Medulla oblongata (tissue), 1 donor: ENCODE measurements at regions not wholly inside any gene's neighbourhood (a gene's known extent, or its start where the extent isn't known, plus 50 kb on each side); places are given as distances from the start of the nearest gene placed in this dataset.

ENCODE experiments used
- DNase-seq: peaks from one replicate; pipeline ENCODE4 v3.0.0-alpha.2; 2015; ENCODE audit errors: extremely low spot score

DNA sequence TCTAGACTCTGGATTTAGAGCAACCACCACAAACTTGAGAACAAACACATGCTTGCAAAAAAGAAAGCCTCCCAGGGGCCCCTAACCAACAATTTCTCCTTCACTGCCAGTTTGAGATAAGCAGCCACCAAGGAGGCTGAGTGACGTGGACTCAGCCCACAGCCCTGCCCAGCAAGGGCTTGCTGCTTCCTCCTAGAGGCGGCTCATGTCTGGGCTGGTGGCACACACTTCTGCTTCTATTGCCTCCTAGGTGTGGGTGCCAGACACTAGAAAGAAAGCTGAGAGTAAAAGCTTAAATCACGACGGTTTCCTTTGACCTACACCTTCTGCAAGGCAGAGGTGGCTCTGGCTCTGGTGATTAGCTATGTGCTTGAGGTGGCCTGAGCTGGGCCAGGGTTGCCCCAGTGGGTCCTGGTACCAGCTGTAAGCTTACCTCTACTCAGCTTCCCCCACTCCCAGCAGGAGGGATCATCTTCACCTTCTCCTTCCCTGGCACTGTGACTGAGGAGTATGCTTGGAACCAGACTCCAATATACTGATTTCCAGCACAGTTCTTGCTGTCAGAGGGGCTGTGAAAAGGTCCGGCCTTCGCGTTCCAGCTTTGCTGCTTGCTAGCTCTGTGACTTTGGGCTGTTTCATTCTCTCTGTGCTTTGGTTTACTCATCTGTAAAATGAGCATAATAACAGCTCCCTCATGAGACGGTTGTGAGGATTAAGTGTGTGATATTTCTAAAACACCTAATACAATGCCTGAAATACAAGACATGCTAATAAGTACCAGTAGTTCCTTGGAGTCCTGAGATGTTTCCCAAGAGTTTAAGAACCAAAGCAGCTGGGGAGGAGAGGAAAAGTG lies 89.7 kb upstream of the PARP11 start:
- peak; percentile 27 for DNase-seq

DNA sequence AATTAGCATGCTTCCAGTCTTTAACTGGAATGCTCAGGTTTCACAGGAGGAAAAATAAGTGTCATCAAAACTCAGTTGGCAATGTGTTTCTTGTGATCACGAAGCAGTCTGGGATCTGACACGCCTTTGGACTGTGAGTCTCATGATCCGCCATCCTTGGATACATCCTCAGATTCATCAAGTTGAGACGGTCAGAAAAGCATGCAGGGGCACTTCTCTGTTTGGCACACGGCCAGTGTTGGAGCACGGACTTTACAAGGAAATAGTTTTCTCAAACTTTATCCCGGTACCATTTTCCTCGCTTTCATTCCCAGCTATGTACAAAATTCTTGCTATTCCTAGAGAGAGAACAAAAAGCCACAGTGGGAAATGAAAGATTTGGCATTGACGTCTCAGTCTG lies 88.4 kb upstream of the PARP11 start:
- DNase-seq: no peak

DNA sequence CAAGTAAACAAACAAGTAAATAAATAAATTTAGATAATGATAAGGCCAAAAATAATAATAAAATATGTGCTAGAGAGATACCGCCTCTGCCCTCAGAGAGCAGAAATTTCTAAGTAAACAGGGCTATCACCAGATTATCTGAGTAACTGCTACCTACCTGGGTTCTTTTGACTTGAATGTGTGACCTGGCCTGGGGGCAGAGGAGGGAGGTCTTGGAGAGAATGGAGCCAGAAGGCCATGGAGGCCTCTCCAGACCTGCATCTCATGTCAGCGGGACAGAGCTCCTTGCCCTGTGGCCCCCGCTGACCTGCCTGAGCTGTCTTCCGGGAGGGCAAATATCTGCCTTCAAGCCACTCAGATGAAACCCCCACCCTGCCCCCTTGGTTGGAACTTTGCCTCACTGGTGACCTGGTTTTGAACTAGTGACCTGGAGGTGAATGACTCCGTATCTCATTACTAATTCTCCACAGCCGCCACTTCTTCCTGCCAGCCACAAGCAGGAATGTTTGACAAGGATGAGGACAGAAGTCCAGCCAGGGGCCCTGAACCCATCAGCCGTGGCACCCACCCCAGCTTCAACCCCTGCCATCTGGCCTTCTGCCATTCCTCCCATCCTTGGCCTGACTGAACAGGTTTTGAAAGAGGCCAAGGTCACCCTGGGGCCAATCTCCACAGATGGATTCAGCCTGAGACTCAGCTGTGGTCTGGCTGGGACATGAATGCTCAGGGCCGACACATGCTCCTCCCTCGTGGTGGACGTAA lies 86.8 kb upstream of the PARP11 start:
- DNase-seq: no peak

DNA sequence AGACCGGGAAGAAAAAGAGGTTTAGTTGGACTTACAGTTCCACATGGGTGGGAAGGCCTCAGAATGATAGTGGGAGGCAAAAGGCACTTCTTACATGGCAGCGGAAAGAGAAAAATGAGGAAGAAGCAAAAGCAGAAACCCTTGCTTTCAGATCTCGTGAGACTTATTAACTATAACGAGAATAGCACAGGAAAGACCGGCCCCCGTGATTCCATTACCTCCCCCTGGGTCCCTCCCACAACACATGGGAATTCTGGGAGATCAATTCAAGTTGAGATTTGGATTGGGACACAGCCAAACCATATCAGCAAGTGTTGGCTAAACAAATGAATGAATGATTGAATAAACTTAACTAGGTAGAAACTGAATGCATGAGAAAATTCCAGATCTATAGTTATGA lies 85.3 kb upstream of the PARP11 start:
- no peak for DNase-seq

DNA sequence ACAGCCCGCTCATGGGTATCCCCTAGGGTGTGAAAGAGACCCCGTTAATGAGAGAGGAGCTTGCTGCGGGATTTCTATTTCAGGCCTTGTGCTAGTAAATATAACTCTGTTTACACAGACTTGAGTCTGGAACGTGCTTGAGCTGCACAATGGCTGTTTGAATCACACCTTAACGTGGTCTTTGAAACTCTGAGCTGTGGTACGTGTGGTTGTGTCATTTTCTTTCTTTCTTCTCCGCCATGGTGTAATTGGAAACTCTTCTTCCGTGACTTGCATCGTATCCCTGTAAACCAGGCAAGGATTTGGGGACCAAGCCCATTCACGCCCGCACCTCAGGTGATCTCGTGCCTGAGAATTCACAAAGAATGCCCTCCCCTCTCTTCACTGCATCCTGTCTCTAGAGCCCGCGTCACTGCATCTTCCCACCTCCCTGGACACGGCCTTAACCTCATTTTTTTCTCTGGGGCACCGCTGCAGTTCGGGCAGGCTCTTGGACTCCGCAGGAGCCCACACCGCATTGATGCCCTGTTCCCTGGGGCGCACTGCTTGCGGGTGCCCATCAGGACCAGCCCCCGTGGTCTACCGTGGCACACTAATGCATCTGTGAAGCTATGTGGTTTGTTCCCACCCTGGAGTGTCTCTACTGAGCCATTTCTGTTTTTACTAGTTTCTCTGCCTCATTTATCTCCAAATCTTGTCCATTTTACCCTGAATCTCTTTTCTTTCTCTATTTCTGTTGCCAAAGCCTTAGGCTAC lies 78.4 kb upstream of the PARP11 start:
- no peak for DNase-seq

DNA sequence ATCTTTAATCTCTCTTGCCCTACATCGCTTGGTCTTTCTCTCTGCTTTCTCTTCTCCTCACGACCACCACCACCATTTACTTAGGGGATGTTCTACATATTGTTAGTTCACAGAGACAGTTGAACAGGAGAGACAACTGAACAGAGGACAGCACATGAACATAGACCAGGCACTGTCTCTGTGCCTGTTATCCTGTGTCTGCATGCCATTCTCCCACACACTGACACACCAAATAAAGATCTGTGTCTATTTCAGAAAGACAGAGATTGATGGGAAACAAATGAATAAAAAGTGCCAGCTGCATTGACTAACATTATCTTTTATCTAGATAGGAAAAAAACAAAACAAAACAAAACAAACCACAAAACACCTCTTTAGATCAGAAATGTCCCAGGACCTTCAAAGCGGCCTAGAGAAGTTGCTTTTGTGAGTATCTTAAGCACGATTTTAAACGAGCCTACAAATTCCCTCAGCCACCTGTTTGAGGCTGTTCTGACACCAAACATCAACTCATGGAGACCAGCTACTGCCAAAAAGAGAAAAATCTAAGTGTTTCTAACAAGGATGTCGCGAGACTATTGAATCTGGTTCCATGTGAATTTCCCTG lies 77.6 kb upstream of the PARP11 start:
- no peak for DNase-seq

DNA sequence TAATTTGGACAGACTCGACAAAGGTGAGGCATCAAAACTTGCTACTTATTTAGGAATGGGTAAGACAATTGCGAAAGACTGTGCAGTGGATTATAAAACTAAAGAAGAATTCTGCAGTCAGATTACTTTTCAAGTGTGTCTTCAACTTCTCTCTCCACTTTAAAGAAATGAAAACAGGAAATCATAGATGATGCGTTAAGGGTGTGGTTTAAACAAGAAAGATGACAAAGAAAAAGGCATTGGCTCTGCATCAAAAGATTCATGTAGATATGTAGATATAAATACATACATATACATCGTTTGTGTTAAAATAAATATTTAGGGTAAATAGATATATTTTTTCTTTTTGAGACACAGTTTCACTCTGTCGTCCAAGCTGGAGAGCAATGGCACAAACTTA lies 74.6 kb upstream of the PARP11 start:
- no peak for DNase-seq

DNA sequence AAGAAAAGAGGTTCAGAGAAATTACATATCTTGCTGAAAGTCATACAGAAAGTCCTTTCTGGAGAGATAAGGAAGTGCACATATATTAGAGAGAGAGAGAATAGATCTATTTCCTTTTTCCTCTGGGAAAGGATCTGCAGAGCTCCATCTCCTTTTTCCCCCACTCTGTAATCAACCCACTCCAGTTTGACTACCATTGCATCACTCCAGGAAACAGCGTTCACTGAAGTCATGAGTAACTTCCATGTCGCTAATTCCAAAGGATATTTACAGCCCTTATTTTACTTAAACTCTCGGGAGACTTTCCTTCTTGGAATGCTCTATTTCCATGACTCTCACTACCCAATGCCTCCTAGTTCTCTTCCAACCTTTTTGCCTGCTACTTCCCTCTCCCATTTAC lies 72.5 kb upstream of the PARP11 start:
- no peak for DNase-seq

DNA sequence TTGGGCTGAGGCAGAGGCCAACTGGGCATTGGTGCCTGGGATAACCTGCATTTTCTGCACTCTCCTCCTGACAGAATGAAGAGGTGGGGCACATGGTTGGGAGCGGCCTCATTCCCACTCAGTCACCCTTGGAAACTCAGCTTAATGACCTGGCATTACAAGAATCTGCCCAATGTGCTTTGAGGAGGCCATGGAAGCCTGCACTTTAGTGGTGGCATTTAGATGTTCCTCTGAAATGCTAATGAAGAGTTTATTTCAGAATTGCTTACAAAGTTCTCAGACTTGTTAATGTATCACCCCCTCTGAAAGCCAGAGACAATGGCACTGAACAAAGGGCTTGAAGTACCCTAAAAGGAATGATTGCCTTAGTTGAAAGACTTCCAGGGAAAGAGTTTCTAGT lies 71.4 kb upstream of the PARP11 start:
- DNase-seq: no peak

DNA sequence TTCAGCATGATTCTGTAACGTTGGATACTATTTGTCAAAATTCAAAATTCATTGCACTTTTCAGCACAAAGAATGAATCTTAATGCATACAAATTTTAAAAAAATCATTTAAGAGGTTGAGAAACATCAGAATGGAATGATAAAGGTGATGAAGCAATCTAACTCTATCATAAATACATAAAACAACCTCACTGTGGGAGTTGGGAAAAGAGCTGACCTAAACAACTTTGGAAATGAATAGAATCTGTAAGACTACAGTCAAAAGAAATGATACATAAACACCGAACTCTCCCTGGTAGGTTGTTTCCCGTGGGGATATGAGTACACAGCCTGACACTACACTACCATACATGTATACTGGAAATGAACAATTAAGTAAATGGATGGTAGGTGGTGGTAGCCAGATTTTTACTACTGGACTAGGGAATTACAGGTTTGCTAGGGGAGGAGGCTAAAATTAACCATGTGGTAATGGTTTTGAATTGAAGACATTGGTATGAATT lies 64.9 kb upstream of the PARP11 start:
- no peak for DNase-seq

DNA sequence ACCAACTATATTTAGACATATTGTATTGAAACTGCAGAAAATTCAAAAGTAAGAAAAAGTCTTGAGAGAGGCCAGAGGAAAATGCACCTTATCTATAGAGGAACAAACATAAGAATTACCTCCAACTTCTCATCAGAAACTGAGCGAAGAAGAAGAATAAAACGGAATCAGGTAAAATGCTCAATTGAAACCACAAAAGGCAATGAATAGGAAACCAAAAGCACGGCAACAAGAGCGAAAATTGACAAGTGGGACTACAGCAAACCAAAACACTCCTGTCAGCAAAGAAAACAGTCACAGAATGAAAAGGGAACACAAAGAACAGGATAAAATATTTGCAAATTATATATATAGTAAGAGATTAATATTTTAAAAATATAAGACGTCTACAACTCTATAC lies 61.9 kb upstream of the PARP11 start:
- no peak for DNase-seq

DNA sequence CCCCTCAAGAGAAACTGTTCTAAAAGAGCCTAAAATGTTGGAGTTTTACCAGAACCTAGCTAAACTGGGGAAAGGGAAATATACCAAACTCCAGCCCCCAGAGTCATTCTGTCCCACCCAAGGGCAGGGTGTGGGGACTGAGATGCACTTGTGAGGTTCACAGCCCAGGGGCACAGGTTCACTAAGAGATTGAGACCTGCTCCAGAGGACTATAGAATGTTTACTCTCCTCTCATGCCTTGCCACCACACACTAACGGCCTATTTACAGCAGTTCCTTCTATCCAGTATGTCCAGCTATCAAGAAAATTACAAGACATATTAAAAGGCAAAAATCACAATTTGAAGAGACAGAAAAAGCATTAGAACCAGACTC lies 60.6 kb upstream of the PARP11 start:
- no peak for DNase-seq

DNA sequence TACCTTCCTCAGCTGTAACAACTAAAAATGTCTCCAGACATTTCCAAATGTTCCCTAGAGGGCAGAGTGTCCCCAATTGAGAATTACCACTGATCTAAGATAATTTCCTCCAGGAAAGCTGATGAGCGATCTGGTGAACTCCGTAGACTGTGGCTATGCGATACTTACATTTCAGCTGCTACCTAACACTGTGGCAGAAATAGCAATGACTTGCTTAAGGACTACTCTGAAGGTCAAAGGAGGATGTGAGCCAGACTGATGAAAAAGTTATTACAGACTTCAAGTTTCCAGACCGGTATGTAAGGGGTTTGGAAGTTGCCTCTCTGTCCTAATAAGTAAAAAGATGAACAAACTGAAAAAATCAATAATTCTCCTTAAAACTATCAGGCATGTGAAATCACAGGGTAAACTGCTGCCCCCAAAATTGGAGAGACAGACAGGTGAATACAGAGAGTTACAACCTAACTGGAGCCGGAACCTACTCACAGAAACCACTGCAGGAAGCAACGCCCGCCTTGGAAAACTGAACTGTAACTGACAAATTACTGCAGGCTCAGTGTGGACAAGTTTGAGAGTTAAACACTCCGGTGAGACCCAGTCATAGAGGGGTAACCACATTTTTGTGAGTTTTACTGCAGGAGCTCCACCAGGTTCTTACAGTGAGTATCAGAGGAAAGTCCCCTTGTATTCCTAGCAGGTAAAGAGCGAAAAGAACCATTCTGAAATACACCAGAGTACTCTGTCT lies 60.0 kb upstream of the PARP11 start:
- no peak for DNase-seq

DNA sequence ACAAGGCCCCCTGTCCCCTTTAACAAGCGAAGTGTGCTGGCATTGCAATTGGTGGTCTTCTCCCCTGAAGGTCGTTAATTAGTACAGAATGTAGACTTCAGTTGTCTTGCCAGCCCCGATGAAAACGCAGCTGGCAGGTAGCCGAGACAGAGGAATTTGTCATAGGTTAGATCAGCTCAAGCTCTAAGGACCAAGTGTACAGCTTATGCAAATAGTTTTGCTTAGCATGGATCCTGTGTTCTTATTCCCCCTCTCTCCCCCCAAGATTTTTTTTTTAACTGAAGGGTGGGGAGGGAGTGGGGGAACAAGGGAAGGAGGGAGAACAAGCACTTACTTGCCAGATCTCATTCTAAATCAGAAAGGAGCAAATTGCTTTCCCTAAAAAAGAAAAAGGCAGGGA lies 58.6 kb upstream of the PARP11 start:
- no peak for DNase-seq

DNA sequence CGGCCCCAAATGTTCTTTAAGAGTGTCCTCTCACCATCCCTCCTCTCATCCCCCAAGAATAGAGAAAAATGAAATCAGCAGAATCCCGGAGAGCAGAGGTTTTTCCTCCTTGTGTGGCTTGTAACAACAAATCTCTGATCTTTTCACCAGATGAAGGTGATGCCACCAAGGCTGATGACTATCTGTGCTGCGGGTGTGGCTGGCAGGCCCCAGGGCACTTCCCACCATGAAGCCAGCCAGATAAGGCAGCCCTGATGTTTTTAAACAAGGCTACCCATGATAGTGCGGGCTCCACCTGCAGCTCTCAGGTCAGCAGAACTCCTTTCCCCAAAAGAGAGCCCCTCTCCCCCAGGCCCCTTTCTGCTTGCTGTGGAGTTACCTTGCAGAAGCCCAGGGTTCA lies 58.0 kb upstream of the PARP11 start:
- DNase-seq: no peak

DNA sequence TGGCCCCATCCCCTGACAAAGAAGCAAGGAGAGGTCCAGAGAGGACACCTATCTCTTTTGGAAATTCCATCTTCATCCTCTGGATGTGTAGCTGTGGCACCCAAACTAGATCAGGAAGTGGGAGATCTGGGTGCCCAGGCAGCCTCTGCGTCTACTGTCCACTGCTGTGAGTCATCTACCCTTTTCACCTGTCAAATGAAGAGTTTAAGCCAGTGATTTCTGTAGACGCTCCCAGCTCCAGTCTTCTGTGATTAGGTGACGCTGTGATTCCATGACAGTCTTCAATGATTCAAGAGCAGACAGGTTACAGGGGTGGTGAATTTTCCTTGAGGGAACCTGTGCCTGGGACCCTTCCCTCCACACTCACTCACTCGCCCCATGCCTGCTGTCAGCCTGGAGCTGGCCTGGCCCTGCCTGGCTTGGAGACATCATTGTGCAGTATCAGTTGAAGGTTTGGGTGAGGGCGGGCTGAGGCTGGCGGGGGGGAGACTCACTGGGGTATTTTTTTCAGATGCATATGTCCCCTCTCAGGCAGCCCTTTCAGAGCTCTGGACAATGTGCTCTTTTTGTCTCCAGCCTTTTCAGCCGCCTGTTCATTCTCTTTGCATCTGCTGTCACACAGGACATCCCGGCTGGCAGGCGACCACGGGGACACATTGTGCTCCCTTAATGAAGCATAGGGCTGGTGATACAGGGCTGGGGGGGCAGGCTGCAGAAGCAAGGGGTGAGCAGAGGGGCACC lies 56.8 kb upstream of the PARP11 start:
- DNase-seq: peak; percentile 46

DNA sequence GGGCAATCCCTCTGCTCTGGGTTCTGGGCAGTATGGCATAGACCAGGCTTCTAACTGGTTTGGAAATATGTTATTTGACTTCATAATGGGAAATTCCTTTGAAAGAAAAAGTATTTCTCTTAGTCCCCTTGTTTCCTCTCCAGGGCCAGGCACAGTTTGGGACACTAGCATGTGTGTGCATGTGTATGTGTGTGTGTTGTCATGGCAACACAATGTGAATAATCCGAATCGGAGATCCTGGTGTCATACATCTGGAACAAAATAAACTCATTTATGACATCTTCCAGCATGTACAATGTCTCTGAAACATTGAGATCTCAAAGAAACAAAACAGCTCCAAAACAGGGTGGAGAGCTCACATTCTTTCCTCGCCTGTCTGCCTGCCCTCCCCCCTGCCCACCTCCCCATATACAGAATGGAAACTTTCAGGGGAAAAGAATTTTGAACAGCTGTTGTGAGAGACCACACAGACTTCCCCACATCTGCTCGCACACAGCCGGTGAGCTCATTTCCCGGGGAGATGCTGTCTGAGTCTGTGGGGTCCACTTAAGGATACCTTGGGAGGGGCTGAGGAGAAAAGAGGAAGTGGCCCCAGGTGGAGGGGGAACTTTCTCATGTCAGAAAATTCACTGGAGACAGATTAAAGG lies 55.5 kb upstream of the PARP11 start:
- DNase-seq: no peak

DNA sequence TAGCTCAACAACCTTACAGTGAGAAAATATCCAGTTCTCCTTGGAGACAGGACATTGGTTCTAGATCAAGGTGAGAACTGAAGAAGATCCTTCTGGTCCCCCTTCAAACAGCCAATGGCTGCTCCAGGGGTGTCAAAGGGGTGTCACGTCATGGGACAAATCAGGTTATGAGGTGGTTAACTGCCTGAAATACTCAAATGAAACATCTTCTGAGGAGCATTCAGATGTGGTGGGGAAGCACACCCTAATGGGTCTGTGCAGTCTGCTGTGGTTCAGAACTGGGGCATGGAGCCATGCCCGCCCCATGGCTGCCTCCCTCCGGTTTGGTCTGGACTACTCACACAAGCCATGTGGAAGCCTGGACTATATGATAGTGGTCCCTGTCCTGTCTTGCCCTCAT lies 52.4 kb upstream of the PARP11 start:
- no peak for DNase-seq

DNA sequence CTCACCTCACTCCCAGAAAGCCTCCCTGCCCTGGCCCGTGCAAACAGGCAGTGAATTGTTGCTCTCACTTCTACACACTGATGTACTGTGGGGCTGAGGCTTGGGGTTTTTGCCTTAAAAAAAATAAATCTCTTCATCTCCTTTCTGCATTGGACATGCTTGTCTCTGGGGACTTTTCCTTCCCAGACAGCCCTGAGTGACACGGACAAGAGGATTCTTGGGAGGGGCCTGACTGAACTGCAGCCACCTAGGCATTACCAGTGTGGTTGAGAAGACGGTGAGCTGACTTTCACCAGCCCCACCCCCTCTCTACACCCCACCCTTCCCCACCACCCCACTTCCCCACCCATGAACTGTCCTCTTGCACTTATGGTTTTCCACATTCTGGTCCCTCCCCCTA lies 51.6 kb upstream of the PARP11 start:
- DNase-seq: no peak

DNA sequence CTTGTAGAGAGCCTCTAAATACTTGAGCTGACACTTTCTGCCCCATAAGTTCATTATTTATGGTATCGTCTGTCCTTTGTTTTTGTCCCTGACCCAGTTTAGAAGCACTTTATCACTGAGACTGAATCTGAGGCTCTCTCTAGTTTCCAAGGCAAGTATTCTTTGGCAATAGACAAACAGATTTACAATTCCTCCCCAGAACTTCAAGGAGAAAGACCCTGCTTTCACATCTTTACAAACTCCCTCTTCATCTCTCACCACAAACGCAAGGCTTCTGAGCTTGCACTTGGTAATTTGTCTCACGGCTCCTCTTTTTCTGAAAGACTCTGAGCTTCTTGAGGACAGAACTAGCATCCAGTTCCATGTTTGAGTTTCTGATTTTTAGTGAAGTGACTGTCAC lies 49.8 kb upstream of the PARP11 start:
- DNase-seq: no peak
